Muscle of back (tissue), 3 donors: ENCODE measurements at regions not wholly inside any gene's neighbourhood (a gene's known extent, or its start where the extent isn't known, plus 50 kb on each side); places are given as distances from the start of the nearest gene placed in this dataset.

ENCODE experiments used
- DNase-seq, 3 donors: peaks; one replicate each; pipeline versions ENCODE4 v3.0.0 to v3.0.0-alpha.2; 2013

DNA sequence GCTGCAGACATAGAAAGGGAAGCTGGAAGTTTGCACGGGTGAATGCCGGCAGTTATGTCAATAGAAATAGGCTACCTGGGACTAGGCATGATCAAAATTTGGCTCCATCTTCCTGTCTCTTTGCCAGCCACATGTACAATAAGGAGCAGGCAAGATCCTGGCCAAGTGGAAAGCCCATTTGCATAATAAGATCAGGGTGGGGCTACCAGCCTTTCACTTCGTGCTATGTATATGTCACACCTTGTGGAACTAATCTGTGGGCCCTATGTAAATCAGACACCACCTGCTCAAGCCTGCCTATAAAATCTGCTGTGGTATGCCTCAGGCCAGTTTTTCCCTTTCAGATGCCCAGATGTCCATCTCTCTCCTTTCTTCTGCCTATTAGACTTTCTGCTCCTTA, 79.3 kb upstream of the DRD2 start:
- DNase-seq = no peak

DNA sequence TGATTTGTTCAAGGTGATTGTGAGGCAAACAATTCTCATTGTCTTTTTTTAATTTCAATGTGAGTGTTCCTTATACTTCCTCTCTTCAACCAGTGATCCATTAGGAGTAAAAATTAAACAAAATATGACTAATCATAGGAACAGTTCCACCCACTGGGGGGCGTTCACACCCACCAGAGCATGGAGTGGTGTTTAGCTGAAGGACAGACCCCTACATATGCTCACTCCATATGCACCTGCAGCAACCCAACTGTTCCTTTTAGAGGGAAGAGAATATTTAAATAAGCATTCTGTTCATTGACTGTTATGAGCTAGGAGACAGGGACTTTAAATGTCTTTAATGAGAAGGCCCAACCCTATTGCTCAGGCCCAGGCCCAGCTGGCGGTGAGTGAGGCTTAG, 78.7 kb upstream of the DRD2 start:
- no peak for DNase-seq

DNA sequence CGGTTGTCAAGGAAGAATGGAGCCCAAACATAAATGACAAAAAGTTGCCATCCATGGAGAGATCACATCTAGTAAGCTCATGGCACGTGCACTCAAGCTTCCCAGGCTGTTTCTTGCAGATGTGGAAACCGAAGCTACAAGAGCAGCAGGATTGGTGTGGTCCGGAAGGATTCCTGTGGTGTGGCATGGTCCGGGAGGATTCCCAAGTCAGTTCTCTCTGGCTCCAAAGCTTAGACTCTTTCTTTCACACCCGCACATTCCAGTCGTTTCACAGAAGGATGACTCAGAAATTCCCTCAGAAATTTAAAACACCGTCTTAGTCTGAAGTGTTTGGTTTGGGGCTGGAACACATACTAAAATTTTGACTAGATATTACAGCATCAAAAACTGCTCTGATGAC, 78.0 kb upstream of the DRD2 start:
- DNase-seq = peak in 1 of 3 donors; percentile 94

DNA sequence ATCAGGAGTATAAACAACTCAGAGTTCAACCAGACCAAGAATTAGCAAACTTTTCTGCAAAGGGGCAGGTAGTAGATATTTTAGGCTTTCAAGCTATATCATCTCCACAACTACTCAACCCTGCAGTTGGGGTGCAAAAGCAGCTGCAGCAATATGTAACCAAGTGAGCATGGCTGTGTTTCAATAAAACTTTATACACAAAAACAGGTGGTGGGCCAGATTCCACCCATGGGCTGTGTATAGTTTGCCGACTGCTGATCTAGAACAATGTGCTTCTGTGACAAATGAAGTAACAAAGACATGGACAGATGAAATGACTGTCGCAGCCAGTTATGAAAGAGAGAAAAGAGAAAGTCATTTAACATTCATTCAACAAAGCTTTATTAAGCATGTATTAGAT, 77.1 kb upstream of the DRD2 start:
- DNase-seq = no peak

DNA sequence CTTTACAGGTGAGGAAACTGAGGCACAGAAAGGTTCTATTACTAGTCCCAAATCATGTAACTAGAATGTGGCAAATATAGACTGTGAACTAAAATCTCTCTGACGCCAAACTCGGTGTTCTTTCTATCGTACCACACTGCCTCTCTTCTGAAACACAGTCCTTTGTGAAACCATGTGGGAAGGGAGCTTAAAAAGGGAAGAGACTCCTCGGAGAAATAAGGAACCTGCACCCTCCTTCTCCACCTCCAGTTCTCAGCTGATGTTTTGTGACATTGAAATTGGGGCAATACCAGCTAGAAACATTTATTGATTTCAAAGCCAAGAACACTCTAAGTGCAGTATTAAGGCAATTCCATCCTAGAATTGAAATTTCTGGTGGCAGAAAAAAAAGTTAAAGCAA, 76.4 kb upstream of the DRD2 start:
- no peak for DNase-seq

DNA sequence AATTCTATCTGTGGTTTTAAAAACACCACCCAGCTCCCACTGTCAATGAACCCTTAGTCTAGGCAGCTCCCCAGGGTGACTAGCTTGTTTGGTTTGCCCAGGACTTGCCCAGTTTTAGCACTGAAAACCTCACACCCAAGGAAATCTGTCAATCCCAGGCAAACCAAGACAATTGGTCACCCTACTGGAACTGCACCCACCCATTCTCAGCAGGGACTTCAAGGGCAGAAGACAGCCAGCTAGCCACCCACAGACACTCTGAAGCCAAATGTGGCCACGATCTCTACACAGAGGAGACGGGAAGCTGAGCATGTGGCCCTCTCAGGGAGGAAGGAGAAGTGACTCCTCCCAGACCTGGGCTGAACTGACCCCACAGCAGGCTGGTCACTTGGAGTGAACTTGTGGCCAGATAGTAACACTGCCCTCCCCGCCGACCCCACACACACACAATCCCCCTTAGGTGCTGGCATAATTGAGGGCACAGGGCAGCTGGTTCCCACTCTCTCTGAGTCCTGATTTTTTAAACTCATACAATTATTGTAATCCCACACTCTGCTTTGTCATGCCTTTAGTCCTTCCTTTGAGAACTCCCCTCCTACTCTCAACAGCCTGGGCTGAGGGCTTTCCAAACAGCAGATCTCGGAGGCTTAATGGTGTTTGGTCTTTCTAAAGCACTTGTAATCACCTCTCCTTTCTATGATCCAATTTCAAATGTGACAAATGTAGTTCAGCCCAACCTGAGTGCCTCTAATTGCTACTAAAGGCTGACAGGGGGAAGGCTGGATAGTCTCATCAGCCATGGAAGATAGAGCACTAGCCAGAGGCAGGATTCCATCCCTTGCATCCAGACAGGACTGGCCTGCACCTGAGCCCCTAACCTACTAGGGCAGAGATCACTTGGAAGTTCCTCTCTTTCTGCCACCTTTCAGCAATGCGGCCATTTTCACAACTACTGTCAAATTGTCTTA, 74.7 kb upstream of the DRD2 start:
- DNase-seq = no peak

DNA sequence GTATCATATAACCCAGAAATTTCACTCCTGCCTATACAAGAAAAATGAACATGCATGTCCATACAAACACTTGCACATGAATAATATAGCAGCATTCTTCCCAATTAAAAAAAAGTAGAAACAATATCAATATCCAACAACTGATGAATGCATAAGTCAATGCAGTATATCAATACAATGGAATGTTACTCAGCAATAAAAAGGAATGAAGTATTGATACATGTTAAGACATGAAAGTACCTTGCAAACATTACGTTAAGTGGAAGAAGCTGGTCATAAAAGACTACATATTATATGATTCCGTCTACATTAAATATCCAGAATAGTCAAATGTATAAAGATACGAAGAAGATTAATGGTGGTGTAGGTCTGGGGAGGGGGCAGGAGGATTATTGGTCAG, 73.9 kb upstream of the DRD2 start:
- no peak for DNase-seq

DNA sequence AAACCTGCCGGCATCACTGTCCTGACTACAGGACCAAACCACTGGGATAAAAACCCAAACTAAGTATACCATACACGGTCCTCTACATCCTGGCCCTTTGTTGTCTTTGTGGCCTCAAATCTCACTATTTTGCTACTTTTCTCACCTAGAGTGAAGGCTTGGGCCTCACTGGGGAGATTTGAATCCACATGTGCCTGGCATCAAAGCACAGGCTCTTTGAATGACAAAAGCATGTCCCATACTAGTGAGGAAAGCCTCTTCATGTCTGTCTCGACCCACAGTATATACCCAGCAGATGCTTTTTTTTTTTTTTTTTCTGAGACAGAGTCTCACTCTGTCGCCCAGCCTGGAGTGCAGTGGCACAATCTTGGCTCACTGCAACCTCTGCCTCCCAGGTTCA, 72.5 kb upstream of the DRD2 start:
- no peak for DNase-seq

DNA sequence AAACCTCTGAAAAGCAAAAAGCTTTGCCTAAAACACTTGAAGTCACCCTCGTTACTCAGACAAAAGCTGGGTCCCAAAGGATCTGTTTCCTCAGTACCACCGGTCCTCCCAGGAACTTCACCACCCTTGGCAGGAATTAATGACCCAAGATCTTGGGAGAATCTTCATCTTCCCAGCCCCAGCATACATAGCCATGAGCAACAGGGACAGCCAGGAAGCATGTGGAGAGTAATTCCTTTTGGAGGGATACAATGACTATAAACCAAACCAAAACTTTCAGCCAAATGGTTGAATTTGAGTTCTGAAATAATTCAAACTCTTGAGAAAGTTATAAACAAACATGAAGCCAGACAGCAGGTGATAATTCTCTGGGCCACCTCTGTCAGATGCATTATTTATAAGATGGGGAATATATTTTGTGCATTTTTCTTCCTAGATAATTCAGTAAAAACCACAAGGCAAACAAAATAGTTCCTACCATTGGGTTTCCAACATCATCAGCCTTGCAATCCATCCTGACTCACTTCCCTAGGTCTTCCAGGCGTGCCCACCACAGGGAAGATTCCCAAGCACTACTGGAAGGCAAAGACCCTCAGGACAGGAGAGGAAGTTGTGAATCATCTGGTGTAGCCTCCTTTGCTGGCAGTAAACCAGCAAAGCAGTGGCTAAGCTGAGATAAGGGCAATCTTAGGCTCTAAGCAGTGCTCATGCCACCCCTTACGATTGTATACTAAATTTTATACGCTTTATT, 71.7 kb upstream of the DRD2 start:
- DNase-seq = peak in 1 of 3 donors; percentile 84

DNA sequence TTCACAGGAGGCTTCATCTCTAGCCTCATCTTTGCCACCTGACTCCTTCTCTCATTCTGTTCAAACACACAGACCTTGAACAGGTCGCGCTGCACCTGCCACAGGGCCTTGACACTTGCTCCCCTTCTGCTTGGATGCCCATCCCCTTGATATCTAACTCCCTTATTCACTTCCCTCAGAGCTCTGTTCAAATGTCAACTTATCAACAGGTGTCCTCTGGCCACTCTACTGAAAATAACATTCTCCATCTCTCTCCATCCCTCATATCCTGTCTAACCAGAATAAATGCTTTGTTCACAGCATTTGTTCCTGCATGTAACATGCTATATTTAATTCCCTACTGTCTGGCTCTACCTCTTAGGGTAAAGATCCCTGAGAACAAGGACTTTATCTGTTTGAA, 67.2 kb upstream of the DRD2 start:
- no peak for DNase-seq

DNA sequence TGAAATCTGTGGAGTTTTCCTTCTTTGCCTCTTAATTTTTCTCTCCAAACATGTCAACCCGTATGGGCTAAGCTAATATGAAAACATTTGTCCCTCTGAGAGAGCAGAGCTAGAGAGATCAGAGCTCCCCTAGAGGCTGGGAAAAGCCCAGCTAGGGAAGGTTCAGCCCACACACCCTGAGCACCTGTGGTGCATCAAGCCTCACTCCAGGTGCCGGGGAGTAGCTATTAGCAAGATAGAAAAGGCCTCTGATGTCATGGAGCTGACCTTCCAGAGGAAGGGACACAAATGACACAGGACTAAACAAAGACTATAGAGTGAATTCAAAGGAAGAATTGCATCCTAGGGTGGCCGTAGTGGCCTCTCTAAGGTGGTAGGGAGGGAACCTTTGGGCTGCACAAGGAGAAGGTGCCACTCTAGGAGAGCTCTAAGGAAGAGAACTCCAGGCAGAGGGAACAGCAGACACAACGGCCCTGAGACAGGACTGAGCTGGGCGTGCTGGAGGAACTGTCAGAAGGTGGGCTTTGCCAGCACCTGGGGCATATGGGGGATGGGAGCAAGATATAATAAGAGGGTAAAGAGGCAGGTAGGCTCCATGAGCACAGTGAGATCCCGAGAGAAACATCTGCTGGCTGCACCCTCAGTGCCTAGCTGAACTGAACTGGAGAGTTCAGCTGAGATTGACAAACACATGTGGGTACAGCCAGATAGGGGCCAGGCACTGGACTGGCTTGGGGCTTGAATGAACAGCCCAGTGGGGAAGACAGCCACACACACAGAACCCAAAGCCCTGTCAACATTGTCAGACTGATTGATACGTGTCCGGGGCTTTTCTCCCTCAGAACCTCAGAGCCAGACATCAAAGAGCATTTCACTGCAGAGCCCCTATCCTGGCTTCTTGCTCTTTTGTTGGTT, 65.5 kb upstream of the DRD2 start:
- DNase-seq = no peak

DNA sequence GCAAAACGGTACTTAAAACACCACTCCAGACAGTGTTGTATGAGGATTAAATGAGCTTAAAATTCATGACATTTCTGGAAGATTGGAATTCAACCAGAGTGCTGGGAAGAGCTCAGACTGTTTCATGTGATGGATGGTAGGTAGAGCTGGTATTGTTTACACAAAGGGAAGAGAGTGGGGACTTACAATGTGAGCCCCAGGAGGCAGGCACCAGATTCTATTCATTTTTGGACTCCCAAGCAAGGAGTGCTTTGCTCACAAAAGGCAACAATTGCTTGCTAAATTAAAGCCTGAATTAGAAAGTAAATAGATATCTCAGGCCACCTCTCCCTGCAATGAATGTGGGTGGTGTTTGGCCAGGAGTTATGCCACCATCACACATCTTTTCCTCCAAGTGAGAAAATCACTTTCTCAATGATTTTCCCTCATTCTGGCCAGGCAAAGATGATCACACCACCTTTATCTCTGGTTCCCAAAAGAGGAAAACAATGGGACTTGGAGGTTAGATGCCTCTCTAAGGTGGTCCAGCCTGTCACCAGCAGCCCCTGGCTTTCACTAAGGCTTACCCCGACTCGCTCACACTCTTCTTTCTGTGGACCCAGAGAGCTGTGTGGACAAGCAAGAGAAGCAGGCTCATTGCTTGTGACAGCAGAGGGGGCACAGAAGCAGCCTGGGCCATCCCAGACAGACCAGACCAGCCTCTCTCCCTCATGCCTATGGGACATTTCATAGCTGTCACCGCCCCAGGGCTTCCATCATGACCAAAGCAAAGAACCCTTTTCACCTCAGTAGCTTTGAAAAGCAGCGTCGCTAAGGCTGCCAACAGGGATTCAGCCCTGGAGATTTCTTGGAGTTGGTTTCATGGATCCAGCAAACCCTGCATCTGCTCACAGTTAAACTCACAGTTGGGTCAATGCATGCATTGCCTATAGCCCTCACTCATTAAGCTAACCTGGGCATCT, 63.5 kb upstream of the DRD2 start:
- no peak for DNase-seq

DNA sequence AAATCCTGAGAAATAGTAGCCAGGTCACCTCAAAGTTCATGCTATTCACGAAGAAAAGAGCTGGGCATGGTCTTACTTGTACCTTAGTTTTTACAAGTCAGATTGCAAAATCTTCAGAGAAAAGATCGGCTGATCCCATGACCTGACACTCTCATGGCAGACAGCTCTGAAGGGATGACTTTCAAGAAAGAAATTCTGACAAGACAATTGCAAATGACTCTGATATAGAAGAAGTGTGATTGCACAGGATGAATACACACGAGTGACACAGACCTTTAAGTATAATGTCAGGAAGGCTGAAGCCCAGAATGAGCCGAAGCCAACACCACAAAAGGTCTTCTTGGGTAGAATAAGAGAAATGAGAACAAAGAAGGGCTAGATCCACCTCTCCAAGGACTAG, 59.4 kb upstream of the DRD2 start:
- DNase-seq = no peak

DNA sequence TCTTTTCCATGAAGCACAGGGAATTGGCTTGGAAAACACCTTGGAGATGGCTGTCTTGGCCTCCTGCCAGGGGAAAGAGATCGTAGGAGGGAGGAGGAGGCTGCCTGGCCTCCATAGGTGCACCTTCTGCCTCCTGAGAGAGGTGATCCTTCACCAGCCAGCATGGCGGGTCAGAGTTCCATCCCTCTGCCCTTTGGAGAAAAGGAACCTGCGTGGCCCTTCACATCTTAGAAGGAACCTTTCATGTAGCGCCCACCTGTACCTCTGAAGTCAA, 58.2 kb upstream of the DRD2 start:
- DNase-seq = no peak

DNA sequence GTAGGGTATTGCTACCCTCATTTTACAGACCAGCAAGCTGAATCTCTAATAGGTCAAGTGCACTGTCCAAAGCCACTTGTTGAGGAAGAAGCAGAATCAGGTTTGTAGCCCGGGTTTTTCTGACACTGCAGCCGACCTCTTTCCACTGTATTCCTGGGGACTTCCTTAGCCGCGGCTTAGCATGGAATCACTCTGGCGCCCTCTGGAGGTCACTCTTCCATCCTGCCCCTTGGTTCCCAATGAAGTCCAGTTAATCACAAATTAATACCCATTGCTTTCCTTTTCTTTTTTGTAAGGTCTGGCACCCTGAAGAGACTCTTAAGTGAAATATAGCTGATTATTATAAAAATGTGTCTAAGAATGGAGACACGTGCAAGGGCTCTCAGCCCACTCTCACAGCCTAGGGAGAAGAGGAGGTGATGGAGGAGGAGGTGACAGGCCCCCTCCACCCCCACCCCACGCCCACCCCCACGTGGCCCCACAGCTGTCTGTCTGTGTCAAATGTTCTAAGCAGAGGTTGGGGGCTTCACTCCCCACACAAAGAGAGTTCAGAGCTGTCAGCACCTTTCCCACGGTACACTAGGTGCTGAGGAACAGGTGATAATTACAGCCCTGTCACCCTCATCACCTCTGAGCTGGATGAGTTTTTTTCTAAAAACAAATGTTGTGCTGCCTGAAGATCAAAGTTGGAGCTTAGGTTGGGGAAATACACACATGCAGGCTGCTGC, 57.7 kb upstream of the DRD2 start:
- peak; percentile 58 to 80 (median 71) for DNase-seq

DNA sequence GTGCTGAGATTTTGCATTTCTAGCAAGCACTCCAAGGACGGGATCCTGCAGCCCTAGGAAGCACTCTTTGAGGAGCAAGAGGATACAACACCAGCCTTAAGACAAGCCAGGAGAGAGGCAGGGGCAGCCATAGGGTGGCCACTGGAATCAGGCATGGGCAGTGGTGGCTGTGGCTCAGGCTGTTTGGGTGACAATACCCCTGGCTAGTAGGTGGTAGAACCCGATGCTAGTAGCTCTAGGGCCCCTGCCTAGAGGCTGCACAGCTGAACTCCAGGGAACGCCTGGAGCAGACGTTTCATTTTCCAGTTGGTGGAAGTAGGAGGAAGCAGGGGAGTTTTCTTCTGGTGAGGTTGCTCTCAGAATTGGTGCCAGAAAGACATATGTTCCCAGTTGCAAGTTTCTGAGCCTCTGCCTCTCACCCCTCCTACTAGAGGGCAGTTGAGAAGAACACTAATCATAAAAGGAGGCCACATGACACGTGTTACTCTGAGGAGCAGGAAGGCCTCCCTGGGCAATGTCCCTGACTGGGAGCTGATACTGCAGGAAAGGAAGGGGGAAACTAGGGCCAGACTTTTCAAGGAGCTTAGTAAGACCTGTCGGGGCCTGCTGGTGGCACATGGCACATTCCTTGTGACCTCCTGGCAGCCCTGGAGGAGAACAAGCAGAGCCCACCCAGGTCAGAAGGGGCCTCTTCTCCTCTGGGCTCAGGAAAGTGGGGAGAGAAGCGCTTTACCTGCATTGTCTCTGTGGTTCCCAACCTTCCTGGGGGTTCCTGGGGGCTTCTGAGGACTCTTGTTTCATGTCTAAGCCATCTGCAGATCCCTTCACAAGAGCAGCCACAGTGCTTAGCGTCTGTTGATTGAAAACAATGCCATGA, 56.6 kb upstream of the DRD2 start:
- peak in 1 of 3 donors; percentile 12 for DNase-seq

DNA sequence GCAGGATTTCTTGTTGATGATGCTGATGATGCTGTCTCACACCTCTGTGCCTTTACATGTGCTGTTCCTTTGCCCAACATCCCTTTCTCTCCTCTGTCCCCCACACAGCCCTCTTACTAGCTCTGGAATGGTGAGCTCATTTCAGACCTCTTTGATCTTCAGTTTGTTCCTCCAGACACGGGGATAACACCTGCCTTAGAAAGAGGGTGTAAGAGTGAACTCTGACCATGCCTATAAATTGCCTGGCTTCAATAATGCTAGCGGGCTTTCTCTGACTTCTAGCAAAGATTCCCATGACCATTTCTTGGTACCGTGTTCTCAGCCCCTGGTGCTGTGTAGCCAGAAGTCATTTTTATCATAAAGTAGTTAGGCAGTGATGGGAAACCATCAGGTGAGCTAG, 55.9 kb upstream of the DRD2 start:
- no peak for DNase-seq

DNA sequence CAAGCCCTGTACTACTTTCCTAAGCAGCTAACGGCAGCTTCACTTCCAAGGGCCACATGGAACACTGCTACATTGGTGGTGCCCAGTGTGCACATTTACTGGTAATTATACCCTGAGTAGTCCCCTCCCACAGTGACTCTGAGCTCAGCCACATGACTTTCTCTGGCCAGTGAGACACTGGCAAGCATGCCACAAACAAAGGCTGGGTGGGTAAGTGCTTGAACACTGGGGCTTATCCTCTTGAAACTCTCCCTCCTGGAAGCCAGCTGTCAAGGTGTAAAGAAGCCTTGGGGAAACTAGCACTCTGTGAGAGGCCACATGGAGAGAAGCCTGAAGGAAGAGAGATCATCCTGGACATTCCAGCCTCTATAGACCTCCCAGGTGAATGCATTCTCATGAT, 54.4 kb upstream of the DRD2 start:
- no peak for DNase-seq

DNA sequence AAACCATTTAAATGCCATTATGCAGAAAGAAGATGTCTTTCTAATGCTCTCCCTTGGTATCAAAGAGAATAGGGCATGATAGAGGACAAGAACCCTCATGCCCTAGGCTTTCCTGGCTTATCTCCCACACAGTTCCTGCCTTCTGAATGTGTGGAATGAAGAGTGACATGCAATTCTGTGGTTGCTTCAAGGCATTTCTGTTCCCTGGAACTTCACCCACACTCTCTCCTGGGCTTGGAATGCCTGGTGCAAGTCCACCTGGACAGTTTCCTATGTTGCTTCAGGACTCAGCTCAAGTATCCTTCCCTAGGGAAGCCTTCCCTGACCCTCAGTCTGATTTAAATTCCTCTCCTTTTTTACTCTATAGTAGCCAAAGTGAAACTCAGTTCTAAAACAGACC, 53.8 kb upstream of the DRD2 start:
- no peak for DNase-seq
